H1 (cell line): ENCODE measurements at regions not wholly inside any gene's neighbourhood (a gene's known extent, or its start where the extent isn't known, plus 50 kb on each side); places are given as distances from the start of the nearest gene placed in this dataset.
A peak's percentile ranks its signal among the peaks of the same experiment; 100 is the strongest.

ENCODE experiments used
- CTCF ChIA-PET: fragments of 300-600 bp; sonication (Branson Sonifier 250); formaldehyde crosslinking; loops from one replicate; lab custom pipeline; 2021; ENCODE audit not compliant: partially characterized antibody; lab: Charles Lee
- POLR2A ChIA-PET: fragments of 300-600 bp; sonication (Branson Sonifier 250); formaldehyde crosslinking; loops from one replicate; lab custom pipeline; 2021; ENCODE audit warnings: inconsistent platforms; ENCODE audit not compliant: partially characterized antibody; lab: Charles Lee
- DNase-seq, 2 experiments: peaks; one replicate each; pipeline versions ENCODE4 v3.0.0 to v3.0.0-alpha.2; 2010 to 2022; ENCODE audit warnings: low spot score in 2 of 2, low read depth in 1 of 2, mixed read lengths in 1 of 2
- FAIRE-seq: peaks from 2 replicates; lab custom pipeline; 2011; peaks lifted over from hg19 to GRCh38; lab: Jason Lieb, UNC
- H2AFZ ChIP-seq: 2 replicates; pipeline ENCODE4 v1.8.1; 2012; ENCODE audit warnings: low read length, inconsistent platforms
- H2AK5ac ChIP-seq: 2 replicates; pipeline ENCODE4 v1.6.1; 2013; ENCODE audit warnings: low read depth, low read length
- H2BK120ac ChIP-seq: replicated peaks from 2 replicates; pipeline ENCODE3; 2013; ENCODE audit warnings: low read depth, low read length, inconsistent platforms
- H2BK12ac ChIP-seq: 2 replicates; pipeline ENCODE4 v1.6.1; 2013; ENCODE audit warnings: low read depth, low read length
- H2BK15ac ChIP-seq: 2 replicates; pipeline ENCODE4 v1.6.1; 2013; ENCODE audit warnings: low read length
- H2BK20ac ChIP-seq: 2 replicates; pipeline ENCODE4 v1.6.1; 2013; ENCODE audit warnings: low read length
- H2BK5ac ChIP-seq: 2 replicates; pipeline ENCODE4 v1.6.1; 2013; ENCODE audit warnings: low read depth, low read length
- H3K14ac ChIP-seq: 2 replicates; pipeline ENCODE4 v1.6.1; 2013; ENCODE audit warnings: inconsistent platforms; ENCODE audit not compliant: insufficient read length
- H3K18ac ChIP-seq: 2 replicates; pipeline ENCODE4 v1.6.1; 2013; ENCODE audit warnings: low read length; ENCODE audit errors: extremely low read depth
- H3K23ac ChIP-seq: 2 replicates; pipeline ENCODE4 v1.6.1; 2013; ENCODE audit warnings: inconsistent platforms; ENCODE audit not compliant: insufficient read length
- H3K23me2 ChIP-seq: 2 replicates; pipeline ENCODE4 v1.6.1; 2013; ENCODE audit warnings: low read depth, low read length
- H3K27ac ChIP-seq: 2 replicates; pipeline ENCODE4 v1.6.1; 2011; ENCODE audit warnings: low read depth, low read length, inconsistent platforms
- H3K27me3 ChIP-seq, 4 experiments: replicated peaks in 1 of 4; 1 replicate in 1 of 4; 2 replicates in 3 of 4; pipeline versions ENCODE4 v1.6.1 to v1.8.1; 2011 to 2013; ENCODE audit warnings: low read length in 3 of 4, mild to moderate bottlenecking in 3 of 4, inconsistent platforms in 2 of 4, mixed read lengths in 2 of 4, moderate library complexity in 1 of 4; ENCODE audit not compliant: control insufficient read depth in 3 of 4, insufficient read depth in 3 of 4; ENCODE audit errors: extremely low read depth in 1 of 4
- H3K36me3 ChIP-seq, 4 experiments: 2 replicates each; pipeline versions ENCODE4 v1.6.1 to v1.8.1; 2011 to 2013; ENCODE audit warnings: mild to moderate bottlenecking in 4 of 4, low read length in 3 of 4, moderate library complexity in 2 of 4, control low read depth in 1 of 4, inconsistent platforms in 1 of 4; ENCODE audit not compliant: insufficient read depth in 4 of 4, control insufficient read depth in 2 of 4
- H3K4ac ChIP-seq: replicated peaks from 2 replicates; pipeline ENCODE3; 2013; ENCODE audit warnings: low read length, low read depth, mixed read lengths, inconsistent platforms; ENCODE audit not compliant: insufficient read length
- H3K4me1 ChIP-seq, 4 experiments: replicated peaks in 1 of 4; 1 replicate in 1 of 4; 2 replicates in 3 of 4; pipeline versions ENCODE4 v1.6.1 to v1.8.1; 2011 to 2013; ENCODE audit warnings: low read length in 3 of 4, inconsistent platforms in 2 of 4, mixed read lengths in 1 of 4; ENCODE audit not compliant: insufficient read depth in 4 of 4, control insufficient read depth in 3 of 4
- H3K4me2 ChIP-seq, 2 experiments: 2 replicates each; pipeline versions ENCODE4 v1.6.1 to v1.8.1; 2011 to 2013; ENCODE audit warnings: low read depth in 2 of 2, low read length in 2 of 2, control low read depth in 1 of 2, inconsistent platforms in 1 of 2, mild to moderate bottlenecking in 1 of 2; ENCODE audit not compliant: insufficient read depth in 1 of 2
- H3K4me3 ChIP-seq, 4 experiments: fragments of 200-600, 300-600 bp in 1 of 4; sonication (generic), shearing (Covaris generic), sonication (Bioruptor Twin) in 1 of 4; 2 replicates each; pipeline versions ENCODE4 v1.5.1 to v1.8.1; 2011 to 2016; ENCODE audit warnings: low read length in 4 of 4, low read depth in 3 of 4, control low read depth in 2 of 4, inconsistent platforms in 2 of 4, mild to moderate bottlenecking in 2 of 4, mixed read lengths in 1 of 4, moderate library complexity in 1 of 4; ENCODE audit not compliant: insufficient read depth in 2 of 4; ENCODE audit errors: extremely low read depth in 1 of 4
- H3K56ac ChIP-seq: replicated peaks from 2 replicates; pipeline ENCODE3; 2013; ENCODE audit warnings: low read depth, mild to moderate bottlenecking, mixed read lengths, low read length, inconsistent platforms; ENCODE audit not compliant: insufficient read length
- H3K79me1 ChIP-seq: 2 replicates; pipeline ENCODE4 v1.6.1; 2013; ENCODE audit warnings: low read depth, low read length, control low read depth
- H3K79me2 ChIP-seq, 2 experiments: 2 replicates each; pipeline versions ENCODE4 v1.6.1 to v1.8.1; 2012 to 2013; ENCODE audit warnings: low read length in 2 of 2, mild to moderate bottlenecking in 2 of 2, inconsistent platforms in 1 of 2; ENCODE audit not compliant: insufficient read depth in 2 of 2, control insufficient read depth in 1 of 2
- H3K9ac ChIP-seq, 4 experiments: replicated peaks in 1 of 4; 1 replicate in 1 of 4; 2 replicates in 3 of 4; pipeline versions ENCODE4 v1.6.1 to v1.8.1; 2011 to 2013; ENCODE audit warnings: low read depth in 3 of 4, low read length in 3 of 4, control low read depth in 2 of 4, mild to moderate bottlenecking in 2 of 4, moderate library complexity in 2 of 4, inconsistent platforms in 1 of 4; ENCODE audit errors: extremely low read depth in 1 of 4
- H3K9me3 ChIP-seq, 2 experiments: 2 replicates each; pipeline versions ENCODE4 v1.6.1 to v1.8.1; 2012 to 2013; ENCODE audit warnings: mild to moderate bottlenecking in 2 of 2, moderate library complexity in 2 of 2, control low read depth in 1 of 2, inconsistent platforms in 1 of 2, low read depth in 1 of 2, low read length in 1 of 2, mixed read lengths in 1 of 2; ENCODE audit not compliant: insufficient read depth in 2 of 2
- H4K20me1 ChIP-seq, 2 experiments: replicated peaks in 1 of 2; 2 replicates each; pipeline versions ENCODE3 to v1.8.1; 2011 to 2013; ENCODE audit warnings: inconsistent platforms in 2 of 2, low read length in 2 of 2, mild to moderate bottlenecking in 1 of 2; ENCODE audit not compliant: insufficient read depth in 2 of 2, control insufficient read depth in 1 of 2
- H4K5ac ChIP-seq: 2 replicates; pipeline ENCODE4 v1.6.1; 2013; ENCODE audit warnings: low read length, low read depth, mixed read lengths, inconsistent platforms; ENCODE audit not compliant: insufficient read length
- H4K8ac ChIP-seq: 2 replicates; pipeline ENCODE4 v1.8.0; 2013; ENCODE audit warnings: mild to moderate bottlenecking, moderate library complexity, low read length, inconsistent platforms; ENCODE audit not compliant: insufficient read depth; ENCODE audit errors: extremely low read depth
- H4K91ac ChIP-seq: replicated peaks from 2 replicates; pipeline ENCODE3; 2013; ENCODE audit warnings: low read length, mixed read lengths, inconsistent platforms; ENCODE audit not compliant: insufficient read length
- ATF3 ChIP-seq: IDR thresholded peaks from 2 replicates; pipeline ENCODE4 v1.6.1; 2011; ENCODE audit warnings: low read depth, mild to moderate bottlenecking, low read length; ENCODE audit not compliant: insufficient read depth
- BRCA1 ChIP-seq: IDR thresholded peaks from 2 replicates; pipeline ENCODE4 v1.6.1; 2012; ENCODE audit warnings: low read depth, low read length, improper control_type of control experiment
- CHD2 ChIP-seq: IDR thresholded peaks from 2 replicates; pipeline ENCODE4 v1.6.1; 2012; ENCODE audit warnings: low read length, improper control_type of control experiment
- E2F6 ChIP-seq: IDR thresholded peaks from 2 replicates; pipeline ENCODE4 v1.6.1; 2012; ENCODE audit warnings: inconsistent platforms
- MAFK ChIP-seq: IDR thresholded peaks from 2 replicates; pipeline ENCODE4 v1.6.1; 2012; ENCODE audit warnings: low read depth, mild to moderate bottlenecking, improper control_type of control experiment, low read length
- WGBS, 2 experiments: shearing (Covaris generic) in 1 of 2; methylation state at CpG; one replicate each; pipeline versions ENCODE4 v1.1.6 to v1.1.7; 2013 to 2015; ENCODE audit warnings: low lambda C conversion rate in 2 of 2, mixed read lengths in 2 of 2, inconsistent platforms in 1 of 2, low coverage in 1 of 2, missing lambda C conversion rate in 1 of 2; ENCODE audit not compliant: insufficient replicate concordance in 2 of 2, insufficient coverage in 1 of 2, insufficient read length in 1 of 2; ENCODE audit errors: extremely low coverage in 1 of 2, missing lambda C conversion rate in 1 of 2; 5-methylcytosine and 5-hydroxymethylcytosine counted together

- no peaks in the 10 kb centered on the region for H3K23me2 ChIP-seq
- H2AK5ac ChIP-seq, result no peak overlapping the region; the same call in 1 of the 2 replicates
- no peak overlapping the region for H2BK5ac ChIP-seq
- H3K4me3 ChIP-seq, result no peak overlapping the region
- no peaks in the 10 kb centered on the region for H3K9me3 ChIP-seq
- 24% methylated on average over 2 of the region's 2 CpGs; no CpG with 5 or more reads in 1 of the 2 experiments for WGBS, 2 experiments
- H4K20me1 ChIP-seq, result no peaks in the 10 kb centered on the region
- no peak overlapping the region for H4K91ac ChIP-seq
- no peak overlapping the region for H3K18ac ChIP-seq
- H3K4ac ChIP-seq, result no peak overlapping the region
- peaks cover 1 to 10% (median 5%) of the 10 kb centered on the region in 4 experiments; a peak in 4 of 7 replicates for H3K27me3 ChIP-seq
- peak overlapping the region in 1 of 2 experiments; percentile 53; a peak in 1 of 4 replicates for H3K4me2 ChIP-seq
- DNase-seq (no peak), FAIRE-seq (no peak)
- H3K4me1 ChIP-seq, result peaks cover 6 to 31% (median 16%) of the 10 kb centered on the region in 4 experiments
- no peak overlapping the region for H2BK20ac ChIP-seq
- H4K5ac ChIP-seq, result no peak overlapping the region
- H2AFZ ChIP-seq, result no peak overlapping the region
- H4K8ac ChIP-seq, result no peak overlapping the region
- no peak overlapping the region for H3K14ac ChIP-seq
- H2BK15ac ChIP-seq, result no peak overlapping the region
- H3K36me3 ChIP-seq, result no peaks in the 10 kb centered on the region
- ChIA-PET POLR2A (interaction anchor here (0.6 kb wide), 1 partner anchor 368 kb away, joined by 3 read pairs; no protein-coding TSS in a partner anchor), CTCF (interaction anchor here (0.8 kb wide), 1 partner anchor 314 kb away, joined by 4 read pairs; no protein-coding TSS in a partner anchor)
- no peak overlapping the region for H3K27ac ChIP-seq
- H3K79me2 ChIP-seq, result no peaks in the 10 kb centered on the region
- no peaks in the 10 kb centered on the region for H3K79me1 ChIP-seq
- H3K9ac ChIP-seq, result no peak overlapping the region
- H2BK12ac ChIP-seq, result no peak overlapping the region
- no peak overlapping the region for H3K56ac ChIP-seq
- no peak overlapping the region for H3K23ac ChIP-seq
- H2BK120ac ChIP-seq, result no peak overlapping the region
- TF ChIP-seq MAFK, result no peak
- no peak for TF ChIP-seq E2F6
- no peak for TF ChIP-seq BRCA1
- no peak for TF ChIP-seq ATF3
- TF ChIP-seq CHD2, result no peak
Measured at GRCh38 chr6:100166956-100167355, 172.9 kb upstream of the MCHR2 start.
